ENCODE measurements at regions not wholly inside any gene's neighbourhood (a gene's known extent, or its start where the extent isn't known, plus 50 kb on each side); places are given as distances from the start of the nearest gene placed in this dataset.

- no peak for DNase-seq
Measured at GRCh38 chr5:117877731-117878130, 1110.6 kb downstream of the DTWD2 start.

DNA sequence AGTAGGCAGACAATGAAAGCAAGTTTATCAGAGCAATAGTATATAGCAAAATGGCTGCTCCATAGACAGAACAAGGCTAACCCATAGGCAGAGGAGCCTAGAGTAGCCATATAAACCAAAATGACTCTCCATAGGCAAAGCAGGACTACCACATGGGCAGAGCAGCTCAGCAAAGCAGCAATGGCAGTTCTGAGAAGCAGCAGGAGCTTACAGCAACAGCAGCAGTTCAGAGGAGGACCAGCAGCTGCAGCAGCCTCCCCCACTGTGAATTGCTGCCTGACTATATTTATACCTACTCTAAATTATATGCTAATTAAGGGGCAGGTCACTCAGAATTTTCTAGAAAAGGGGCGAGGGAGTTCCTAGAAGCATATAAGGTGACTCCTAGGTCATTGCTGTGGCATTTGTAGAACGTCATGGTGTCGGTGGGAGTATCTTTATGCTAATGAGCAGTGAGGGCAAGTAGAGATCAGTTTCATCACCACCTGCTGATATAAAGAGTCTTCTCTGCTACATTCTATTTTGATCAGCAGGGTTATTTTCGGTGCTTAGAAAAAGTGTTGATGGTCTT lies 1115.5 kb downstream of the DTWD2 start:
- DNase-seq: no peak

DNA sequence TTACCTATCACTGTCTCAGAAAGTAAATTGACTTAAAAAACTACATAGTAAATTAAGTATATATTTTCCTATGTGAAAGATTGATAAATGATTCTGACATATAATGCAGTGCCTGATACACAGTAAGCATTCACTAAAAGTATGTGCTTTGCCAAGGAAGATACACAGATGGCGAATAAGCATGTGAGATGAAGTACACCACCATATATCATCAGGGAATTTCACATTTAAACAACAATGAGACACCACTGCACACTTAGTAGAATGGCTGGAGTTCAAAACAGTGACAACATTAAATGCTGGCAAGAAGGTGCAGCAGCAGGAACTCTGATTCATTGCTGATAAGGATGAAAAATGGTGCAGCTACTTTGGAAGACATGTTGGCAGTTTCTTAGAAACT lies 1118.8 kb downstream of the DTWD2 start:
- DNase-seq: no peak

GRCh38 chr5:117863586-117864296 lies 1124.6 kb downstream of the DTWD2 start:
- no peak for DNase-seq

DNA sequence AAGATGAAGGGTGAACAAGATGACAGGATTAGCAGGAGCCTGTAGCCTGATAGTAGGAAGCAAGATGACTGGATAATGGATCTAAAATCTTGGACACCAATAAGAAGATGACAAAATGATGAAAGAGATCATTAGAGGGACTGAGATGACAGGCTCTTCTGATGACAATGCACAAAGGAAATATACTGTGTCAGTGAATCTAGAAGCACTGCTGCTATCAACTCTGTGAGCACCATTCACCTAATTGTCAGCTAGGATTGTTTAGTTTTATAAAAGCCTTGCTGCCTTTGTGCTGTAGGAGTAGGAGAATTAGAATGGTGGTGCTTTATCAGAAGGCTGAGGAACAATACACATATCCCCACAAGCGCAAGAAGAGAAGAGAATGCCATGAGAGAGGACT lies 1127.8 kb downstream of the DTWD2 start:
- DNase-seq: no peak

DNA sequence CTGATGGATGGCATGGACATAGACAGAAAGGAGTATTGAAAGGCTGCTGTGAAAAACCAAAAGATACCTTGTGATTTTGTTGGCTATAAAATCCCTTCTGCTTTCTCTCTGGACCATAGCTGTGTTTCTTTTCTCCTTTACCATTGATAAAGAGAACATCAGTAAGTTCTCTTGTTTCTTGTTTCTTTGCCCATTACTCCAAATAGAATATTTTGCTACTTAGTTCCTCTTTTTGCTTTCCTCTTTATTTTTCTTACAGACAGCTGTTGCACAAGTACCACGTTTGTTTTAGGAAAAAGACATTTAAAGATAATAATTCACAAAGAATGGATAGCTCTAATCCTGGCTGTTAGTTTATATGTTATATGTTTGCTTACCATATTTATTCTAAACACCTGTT lies 1129.2 kb downstream of the DTWD2 start:
- DNase-seq: no peak

DNA sequence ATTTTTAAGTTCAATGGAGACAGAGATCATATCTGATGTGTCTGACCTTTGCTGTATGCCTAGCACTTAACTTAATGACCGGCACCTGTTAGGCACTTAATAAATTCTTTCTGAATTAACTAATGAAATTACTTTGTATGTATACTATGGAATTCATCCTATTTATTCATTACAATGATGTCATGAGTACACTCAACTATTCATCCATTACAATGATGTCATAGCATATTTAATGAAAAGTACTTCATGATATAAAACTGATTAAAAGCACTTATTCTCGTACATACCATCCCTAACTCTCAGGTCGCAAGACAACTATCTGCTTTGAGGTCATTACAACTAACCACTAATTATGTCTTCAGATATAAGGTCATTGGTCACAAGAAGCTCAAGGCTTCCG lies 1131.6 kb downstream of the DTWD2 start:
- DNase-seq: no peak

- DNase-seq: no peak
Measured at GRCh38 chr5:117837786-117838185, 1150.6 kb downstream of the DTWD2 start.

DNA sequence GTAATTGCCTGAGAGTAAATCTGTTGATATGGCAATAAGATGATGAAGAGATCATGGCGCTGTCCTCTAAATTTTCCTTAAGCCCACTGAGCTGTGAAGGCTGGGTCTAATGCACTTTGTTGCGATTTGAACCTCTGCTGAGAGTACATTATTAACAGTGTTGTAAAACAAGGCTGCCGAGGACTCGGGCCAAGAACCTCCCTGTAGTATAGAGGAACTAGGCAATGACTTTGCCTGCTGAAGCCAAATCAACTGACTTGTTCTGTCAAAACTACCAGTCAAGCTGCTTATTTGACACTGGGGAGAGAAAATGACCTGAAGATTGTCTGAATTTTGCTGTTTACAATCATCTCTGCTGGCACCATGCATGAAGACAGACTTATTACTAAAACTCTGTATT lies 1154.7 kb downstream of the DTWD2 start:
- DNase-seq: peak in 1 of 2 experiments; percentile 67

DNA sequence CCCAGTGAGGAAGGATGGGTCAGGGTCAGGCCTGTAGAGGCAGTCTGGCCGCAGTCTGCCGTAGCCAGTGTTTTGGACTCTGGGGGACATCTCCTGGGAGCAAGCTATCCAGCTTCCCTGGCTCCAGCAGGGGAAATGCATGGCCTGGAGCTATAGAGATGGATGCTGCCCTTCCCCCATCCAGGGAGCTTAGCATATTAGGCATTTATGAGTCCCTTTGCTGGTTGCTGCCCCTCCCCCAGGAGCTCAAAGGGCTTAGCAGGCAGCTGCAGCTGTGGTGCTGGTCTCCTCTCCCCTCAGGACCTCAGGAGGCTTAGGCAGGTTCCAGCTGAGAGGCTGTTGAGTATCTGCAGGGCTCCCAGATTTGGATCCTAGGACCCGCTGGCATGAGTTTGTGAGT lies 1158.7 kb downstream of the DTWD2 start:
- DNase-seq: no peak

- DNase-seq: no peak
Measured at GRCh38 chr5:117813850-117814249, 1174.5 kb downstream of the DTWD2 start.

DNA sequence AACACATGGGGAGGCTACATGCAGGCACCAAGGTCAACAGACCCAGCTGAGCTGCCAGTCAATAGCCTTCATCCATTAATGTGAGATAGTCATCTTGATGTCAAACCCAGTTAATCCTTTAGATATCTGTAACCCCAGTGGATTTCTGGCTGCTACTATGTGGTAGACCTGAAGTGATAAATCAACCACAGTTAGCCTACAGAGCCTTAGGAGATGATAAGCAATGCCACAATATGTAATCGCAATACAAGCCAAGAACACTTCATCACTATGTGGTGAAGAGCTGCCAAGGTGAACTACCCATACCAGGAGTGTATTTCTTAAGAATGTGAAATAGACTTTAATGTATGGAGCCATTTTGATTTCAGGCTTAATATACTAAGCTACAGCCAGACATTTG lies 1175.5 kb downstream of the DTWD2 start:
- no peak for DNase-seq

DNA sequence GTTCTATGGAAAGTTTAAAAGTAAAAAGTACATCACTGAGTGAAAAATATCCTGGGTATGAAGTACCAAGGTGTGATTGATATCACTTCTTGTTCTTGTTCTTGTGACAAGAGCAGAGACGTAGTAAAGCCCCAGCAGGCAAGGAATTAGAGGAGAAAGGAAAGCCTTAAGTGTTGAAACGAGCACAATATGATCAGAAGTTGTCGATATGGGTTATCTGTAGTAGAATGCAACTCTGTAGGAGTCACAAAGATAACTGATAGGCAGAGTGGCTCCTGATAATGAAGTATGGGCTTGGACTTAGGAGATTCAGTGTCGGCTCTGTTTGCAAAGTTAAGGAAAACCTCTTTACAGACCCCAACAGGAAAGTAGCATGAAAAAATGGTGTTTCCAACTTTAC lies 1179.1 kb downstream of the DTWD2 start:
- DNase-seq: no peak

GRCh38 chr5:117805058-117805457 lies 1183.3 kb downstream of the DTWD2 start:
- no peak for DNase-seq

- no peak for DNase-seq
Measured at GRCh38 chr5:117803533-117803932, 1184.8 kb downstream of the DTWD2 start.

DNA sequence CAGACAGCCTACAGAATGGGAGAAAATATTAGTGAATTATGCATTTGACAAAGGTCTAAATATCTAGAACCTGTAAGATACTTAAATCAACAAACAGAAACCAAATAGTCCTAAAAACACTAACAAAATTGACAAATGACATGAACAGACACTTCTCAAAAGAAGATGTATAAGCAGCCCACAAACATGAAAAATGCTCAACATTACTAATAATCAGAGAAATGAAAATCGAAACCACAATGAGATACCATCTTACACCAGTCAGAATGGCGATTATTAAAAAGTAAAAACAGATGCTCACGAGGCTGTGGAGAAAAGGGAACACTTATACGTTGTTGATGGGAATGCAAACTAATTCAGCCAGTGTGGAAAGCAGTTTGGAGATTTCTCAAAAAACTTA lies 1186.8 kb downstream of the DTWD2 start:
- DNase-seq: no peak

GRCh38 chr5:117800261-117800660 lies 1188.1 kb downstream of the DTWD2 start:
- no peak for DNase-seq

DNA sequence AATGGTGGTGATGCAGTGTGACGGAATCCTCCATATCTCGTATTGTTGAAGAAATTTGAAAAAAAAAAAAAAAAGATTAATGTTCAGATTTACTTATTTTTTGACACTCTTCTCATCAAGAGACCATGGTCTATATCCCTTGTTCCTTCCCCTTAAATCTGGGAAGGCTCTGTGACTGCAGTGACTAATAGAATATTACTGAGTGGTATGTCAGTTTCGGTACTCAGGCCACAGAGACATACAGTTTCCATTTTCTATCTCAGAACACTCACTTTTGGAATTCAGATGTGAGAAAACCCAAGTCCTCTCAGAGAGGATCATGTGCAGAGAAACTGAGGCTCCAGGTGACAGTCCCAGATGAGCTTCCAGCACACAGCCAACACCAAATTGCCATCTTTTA lies 1193.5 kb downstream of the DTWD2 start:
- DNase-seq: no peak

DNA sequence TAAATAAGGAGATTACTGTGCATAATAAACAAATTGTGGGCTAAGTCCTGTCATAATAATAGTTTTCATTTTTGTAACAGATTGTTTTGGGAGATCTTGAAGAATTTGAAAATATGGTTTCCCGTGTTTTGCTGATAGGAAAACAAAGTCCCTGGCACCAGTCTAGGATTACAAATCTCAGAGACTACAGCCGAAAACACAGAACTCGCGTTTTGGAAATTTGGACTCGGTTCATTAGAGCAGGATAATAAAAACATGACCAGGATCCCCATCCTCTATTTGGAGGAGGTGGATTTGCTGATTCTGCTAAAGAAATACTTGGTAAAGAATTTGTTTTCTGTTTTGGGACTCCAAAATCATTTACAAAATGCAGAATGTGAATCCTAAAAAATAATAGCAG lies 1194.4 kb downstream of the DTWD2 start:
- DNase-seq: peak in 1 of 2 experiments; percentile 14

GRCh38 chr5:117792476-117792875 lies 1195.9 kb downstream of the DTWD2 start:
- no peak for DNase-seq

DNA sequence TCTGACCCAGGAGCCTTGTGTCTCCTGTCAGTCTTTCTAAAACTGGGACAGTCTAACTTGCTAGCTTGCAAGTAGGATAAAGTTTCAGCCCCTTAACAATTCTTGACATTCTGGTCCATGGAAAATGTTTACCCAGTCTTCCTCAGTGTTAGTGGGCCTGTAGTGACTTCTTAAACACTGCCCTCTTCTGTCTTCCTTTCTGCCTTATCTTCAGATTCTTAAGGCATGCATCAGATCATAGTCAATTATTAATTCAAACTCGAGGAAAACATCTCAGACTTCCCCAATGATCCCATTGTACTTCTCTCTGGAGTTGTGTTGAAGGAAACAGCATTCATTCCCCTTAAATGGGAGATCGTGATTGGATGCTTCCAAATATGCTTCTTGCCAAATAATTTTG lies 1199.8 kb downstream of the DTWD2 start:
- peak in 1 of 2 experiments; percentile 4 for DNase-seq

DNA sequence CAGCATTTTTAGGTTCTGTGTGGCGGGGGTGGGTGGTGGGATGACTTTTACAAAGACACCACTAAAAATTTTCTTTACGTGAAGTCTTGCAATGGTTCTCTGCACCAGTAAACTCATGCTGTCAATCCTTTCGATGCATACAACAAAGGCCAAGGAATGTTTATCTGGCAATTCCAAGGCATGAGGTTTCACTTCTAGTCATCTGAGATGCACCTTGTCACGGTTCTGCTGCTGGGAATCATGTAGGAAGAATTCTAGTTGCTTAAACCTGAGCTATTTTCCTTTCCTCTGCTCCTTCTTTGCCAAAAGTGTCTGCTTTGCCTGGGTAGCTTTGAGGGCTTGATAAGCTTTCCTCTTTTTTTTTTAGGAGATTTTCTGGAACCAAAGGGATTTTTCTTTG lies 1204.5 kb upstream of the SEMA6A start:
- no peak for DNase-seq

DNA sequence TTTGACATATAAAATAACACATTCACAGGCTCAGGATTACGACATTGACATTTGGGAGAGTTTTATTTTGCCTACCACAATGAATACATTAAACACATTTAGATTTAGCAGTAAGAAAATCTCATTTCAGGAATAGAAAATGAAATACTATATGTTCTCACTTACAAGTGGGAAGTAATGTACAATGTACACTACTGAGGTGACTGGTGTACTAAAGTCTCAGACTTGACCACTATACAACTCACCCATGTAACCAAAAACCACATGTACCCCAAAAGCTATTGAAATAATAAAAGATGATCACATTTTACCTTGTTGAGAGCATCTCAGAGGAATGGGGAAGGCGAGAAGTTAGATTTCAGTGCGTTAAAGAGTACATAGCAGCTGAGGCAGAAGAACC lies 1202.4 kb upstream of the SEMA6A start:
- DNase-seq: no peak

- DNase-seq: peak in 1 of 2 experiments; percentile 1
Measured at GRCh38 chr5:117769877-117770276, 1195.3 kb upstream of the SEMA6A start.

- DNase-seq: no peak
Measured at GRCh38 chr5:117763271-117763670, 1188.6 kb upstream of the SEMA6A start.

Data from NCI-H446 (cell line).